ENCODE measurements at regions not wholly inside any gene's neighbourhood (a gene's known extent, or its start where the extent isn't known, plus 50 kb on each side); places are given as distances from the start of the nearest gene placed in this dataset.

DNA sequence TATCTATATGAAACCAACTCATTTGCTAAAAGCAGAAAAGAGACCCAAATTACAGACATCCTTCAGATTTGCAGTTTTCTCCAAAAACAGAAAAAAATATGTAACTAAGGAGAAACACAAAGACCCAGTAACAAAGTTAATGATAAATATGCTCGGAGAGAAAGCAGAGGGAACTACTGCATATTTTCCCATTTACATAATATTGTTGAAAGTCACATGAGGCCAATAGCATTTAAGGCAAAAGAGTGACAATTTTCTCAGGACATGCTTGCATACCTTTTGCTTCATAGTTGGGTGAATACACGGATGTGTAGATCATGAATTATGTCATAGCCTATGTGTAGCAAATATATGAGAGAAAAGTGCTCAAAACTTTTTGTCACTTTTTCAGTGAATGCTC, 310.3 kb downstream of the EFNB2 start:
- Histone ChIP-seq H3K9ac (ENCODE audit: low read length) (no peak overlapping the region), H3K27me3 (ENCODE audit: control insufficient read depth, insufficient read depth, low read length) (no peaks in the 10 kb centered on the region), H3K27ac (ENCODE audit: low read length) (no peak overlapping the region), H3K36me3 (ENCODE audit: control insufficient read depth, low read depth, low read length) (no peaks in the 10 kb centered on the region), H3K4me1 (ENCODE audit: control insufficient read depth, low read depth, low read length) (no peaks in the 10 kb centered on the region), H3K4me3 (ENCODE audit: low read length) (no peak overlapping the region), H3K9me3 (ENCODE audit: control insufficient read depth, low read depth, low read length) (no peaks in the 10 kb centered on the region)

DNA sequence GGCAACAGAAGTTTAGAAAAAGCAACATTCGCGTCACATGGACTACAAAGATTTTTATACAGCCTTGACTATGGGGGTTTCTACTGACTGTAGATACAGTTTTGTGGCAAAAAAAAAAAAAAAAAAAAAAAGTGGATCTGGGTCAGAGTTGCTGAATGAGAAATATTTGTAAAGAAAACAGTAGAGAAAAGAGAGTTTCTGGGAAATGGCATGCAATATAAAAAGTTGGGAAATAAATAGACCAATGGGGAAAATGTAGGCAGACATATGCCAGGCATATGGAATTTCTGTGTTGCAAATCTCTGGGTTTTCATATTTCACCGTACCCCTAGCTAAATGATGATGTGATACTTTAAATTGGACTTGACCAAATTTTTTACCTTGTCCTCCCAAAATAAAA, 315.3 kb downstream of the EFNB2 start:
- Histone ChIP-seq H3K27ac (ENCODE audit: low read length) (no peak overlapping the region), H3K9me3 (ENCODE audit: control insufficient read depth, low read depth, low read length) (no peaks in the 10 kb centered on the region), H3K9ac (ENCODE audit: low read length) (no peak overlapping the region), H3K36me3 (ENCODE audit: control insufficient read depth, low read depth, low read length) (no peaks in the 10 kb centered on the region), H3K4me1 (ENCODE audit: control insufficient read depth, low read depth, low read length) (no peaks in the 10 kb centered on the region), H3K27me3 (ENCODE audit: control insufficient read depth, insufficient read depth, low read length) (no peaks in the 10 kb centered on the region), H3K4me3 (ENCODE audit: low read length) (no peak overlapping the region)

DNA sequence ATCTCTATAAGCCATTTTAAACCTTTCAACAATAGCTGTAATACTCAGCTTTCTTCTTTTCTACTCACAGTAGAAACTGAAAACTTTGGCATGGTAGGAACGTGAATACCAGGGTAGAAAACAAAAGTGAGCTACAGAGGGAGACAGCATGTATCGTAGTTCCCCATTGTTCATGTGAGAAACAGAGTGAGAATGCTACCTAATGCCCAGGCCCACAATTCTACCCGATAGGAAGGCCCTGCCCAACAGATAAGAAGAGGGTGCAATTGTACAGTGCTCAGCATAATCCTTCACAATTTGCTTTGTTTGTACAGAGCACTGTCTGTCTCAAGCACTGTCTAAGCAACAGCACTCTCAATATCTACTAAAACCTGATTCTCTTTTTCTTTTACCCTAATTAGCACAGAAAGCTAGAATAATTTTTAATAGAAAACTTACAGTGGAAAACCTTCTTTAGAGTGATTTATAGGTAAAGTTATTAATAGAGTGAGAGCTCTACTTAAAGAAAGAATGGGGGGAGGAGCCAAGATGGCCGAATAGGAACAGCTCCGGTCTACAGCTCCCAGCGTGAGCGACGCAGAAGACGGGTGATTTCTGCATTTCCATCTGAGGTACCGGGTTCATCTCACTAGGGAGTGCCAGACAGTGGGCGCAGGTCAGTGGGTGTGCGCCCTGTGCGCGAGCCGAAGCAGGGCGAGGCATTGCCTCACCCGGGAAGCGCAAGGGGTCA, 322.3 kb downstream of the EFNB2 start:
- Histone ChIP-seq H3K9me3 (ENCODE audit: control insufficient read depth, low read depth, low read length) (no peaks in the 10 kb centered on the region), H3K4me3 (ENCODE audit: low read length) (peak overlapping the region; percentile 44), H3K9ac (ENCODE audit: low read length) (peak overlapping the region; percentile 41), H3K36me3 (ENCODE audit: control insufficient read depth, low read depth, low read length) (no peaks in the 10 kb centered on the region), H3K4me1 (ENCODE audit: control insufficient read depth, low read depth, low read length) (peaks cover 14% of the 10 kb centered on the region), H3K27me3 (ENCODE audit: control insufficient read depth, insufficient read depth, low read length) (no peaks in the 10 kb centered on the region), H3K27ac (ENCODE audit: low read length) (no peak overlapping the region)

DNA sequence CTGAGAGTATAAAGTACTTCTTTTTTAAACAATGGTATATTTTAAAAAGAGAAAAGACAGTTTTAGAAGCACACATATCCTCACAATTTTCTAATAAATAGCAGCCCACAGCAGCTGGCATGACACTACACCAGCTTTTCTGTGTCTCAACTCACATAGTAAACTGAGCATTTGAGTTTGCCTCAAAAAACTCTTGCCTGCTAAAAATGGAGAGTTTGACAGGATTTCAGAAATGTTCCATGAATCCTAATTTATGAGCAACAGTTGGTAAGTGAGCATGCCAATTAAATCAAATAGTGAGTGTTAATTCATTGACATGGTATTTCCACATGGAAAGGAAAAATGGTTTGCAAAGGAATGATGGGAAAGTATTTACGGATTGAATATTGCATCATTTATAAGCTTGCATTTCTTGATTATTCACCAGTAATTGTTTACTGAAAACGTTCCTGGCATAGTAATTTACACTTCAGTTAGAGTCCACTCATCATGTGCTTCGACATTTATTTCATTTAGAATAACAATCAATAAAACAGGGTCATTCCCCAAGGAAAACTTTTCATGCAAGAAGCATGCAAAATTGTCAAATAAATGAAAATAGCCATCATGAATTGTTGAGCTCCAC, 323.0 kb downstream of the EFNB2 start:
- peaks cover 14% of the 10 kb centered on the region for H3K4me1 ChIP-seq (ENCODE audit: control insufficient read depth, low read depth, low read length)
- H3K9me3 ChIP-seq (ENCODE audit: control insufficient read depth, low read depth, low read length), result no peaks in the 10 kb centered on the region
- no peak overlapping the region for H3K27ac ChIP-seq (ENCODE audit: low read length)
- peak overlapping the region; percentile 44 for H3K4me3 ChIP-seq (ENCODE audit: low read length)
- no peaks in the 10 kb centered on the region for H3K36me3 ChIP-seq (ENCODE audit: control insufficient read depth, low read depth, low read length)
- peak overlapping the region; percentile 41 for H3K9ac ChIP-seq (ENCODE audit: low read length)
- H3K27me3 ChIP-seq (ENCODE audit: control insufficient read depth, insufficient read depth, low read length), result no peaks in the 10 kb centered on the region

DNA sequence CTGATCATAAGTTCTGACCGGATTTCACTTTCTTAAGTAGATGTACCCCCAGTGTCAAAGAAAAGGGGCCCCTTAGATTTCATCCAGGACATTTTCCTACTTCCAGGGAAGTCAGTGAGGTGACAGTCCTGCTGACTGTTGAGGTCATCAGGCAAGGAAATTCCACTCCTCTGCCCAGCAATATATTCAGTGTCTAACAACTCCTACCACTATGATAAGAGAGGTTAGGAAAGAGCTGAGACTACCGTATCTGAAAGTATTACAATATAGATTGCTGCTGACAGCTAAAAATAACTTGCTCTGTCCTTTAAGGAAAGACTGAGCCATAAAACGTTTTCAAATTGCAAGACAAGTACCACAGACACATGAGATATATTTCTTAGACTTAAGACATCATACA, 325.1 kb downstream of the EFNB2 start:
- no peak overlapping the region for H3K27ac ChIP-seq (ENCODE audit: low read length)
- no peaks in the 10 kb centered on the region for H3K9me3 ChIP-seq (ENCODE audit: control insufficient read depth, low read depth, low read length)
- no peak overlapping the region for H3K9ac ChIP-seq (ENCODE audit: low read length)
- H3K27me3 ChIP-seq (ENCODE audit: control insufficient read depth, insufficient read depth, low read length), result no peaks in the 10 kb centered on the region
- no peak overlapping the region for H3K4me3 ChIP-seq (ENCODE audit: low read length)
- H3K36me3 ChIP-seq (ENCODE audit: control insufficient read depth, low read depth, low read length), result no peaks in the 10 kb centered on the region
- H3K4me1 ChIP-seq (ENCODE audit: control insufficient read depth, low read depth, low read length), result peaks cover 21% of the 10 kb centered on the region

DNA sequence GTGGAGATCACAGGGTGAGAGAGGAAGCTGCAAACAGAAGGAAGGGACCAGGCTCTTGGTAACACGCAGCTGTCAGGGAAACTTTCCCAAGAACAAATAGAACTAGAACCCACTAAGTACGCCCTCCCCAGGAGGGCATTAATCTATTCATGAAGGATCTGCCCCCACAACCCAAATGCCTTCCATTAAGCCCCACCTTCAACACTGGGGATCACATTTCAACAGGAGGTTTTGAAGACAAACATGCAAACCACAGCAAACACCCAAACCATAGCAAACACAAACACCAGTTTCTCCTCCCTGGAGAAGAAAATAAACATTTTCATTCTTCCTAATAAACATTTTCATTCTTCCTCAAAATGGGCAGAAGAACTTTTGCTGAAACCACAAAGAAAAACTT, 329.6 kb downstream of the EFNB2 start:
- H3K27me3 ChIP-seq (ENCODE audit: control insufficient read depth, insufficient read depth, low read length), result no peaks in the 10 kb centered on the region

DNA sequence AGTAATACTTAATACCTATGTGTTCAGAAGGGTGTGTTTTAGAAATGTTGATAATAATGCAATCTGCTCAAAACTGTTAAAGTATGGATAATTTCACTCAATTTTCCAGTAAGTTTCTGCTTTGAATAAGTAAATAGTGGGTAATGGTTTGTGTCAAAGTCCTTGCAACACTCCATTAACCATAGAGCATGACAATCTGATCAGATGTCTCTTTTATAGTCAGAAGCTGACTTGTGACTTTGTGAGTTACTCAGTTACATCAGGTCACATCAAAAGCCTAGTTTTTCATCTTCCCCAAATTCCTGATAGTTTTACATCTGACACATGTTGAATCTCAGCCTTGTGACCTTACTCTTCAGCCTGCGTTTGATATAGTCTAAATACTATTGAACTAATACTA, 338.0 kb downstream of the EFNB2 start:
- Histone ChIP-seq H3K9me3 (ENCODE audit: control insufficient read depth, low read depth, low read length) (no peaks in the 10 kb centered on the region), H3K27me3 (ENCODE audit: control insufficient read depth, insufficient read depth, low read length) (no peaks in the 10 kb centered on the region), H3K4me3 (ENCODE audit: low read length) (no peak overlapping the region), H3K4me1 (ENCODE audit: control insufficient read depth, low read depth, low read length) (peaks cover 8% of the 10 kb centered on the region), H3K27ac (ENCODE audit: low read length) (no peak overlapping the region), H3K9ac (ENCODE audit: low read length) (no peak overlapping the region), H3K36me3 (ENCODE audit: control insufficient read depth, low read depth, low read length) (no peaks in the 10 kb centered on the region)

More for the DNA sequence above, 329.6 kb downstream of the EFNB2 start:
- H3K9me3 ChIP-seq (ENCODE audit: control insufficient read depth, low read depth, low read length), result no peaks in the 10 kb centered on the region
- peaks cover 15% of the 10 kb centered on the region for H3K4me1 ChIP-seq (ENCODE audit: control insufficient read depth, low read depth, low read length)
- no peaks in the 10 kb centered on the region for H3K36me3 ChIP-seq (ENCODE audit: control insufficient read depth, low read depth, low read length)
- H3K4me3 ChIP-seq (ENCODE audit: low read length), result no peak overlapping the region
- H3K27ac ChIP-seq (ENCODE audit: low read length), result no peak overlapping the region
- H3K9ac ChIP-seq (ENCODE audit: low read length), result no peak overlapping the region

DNA sequence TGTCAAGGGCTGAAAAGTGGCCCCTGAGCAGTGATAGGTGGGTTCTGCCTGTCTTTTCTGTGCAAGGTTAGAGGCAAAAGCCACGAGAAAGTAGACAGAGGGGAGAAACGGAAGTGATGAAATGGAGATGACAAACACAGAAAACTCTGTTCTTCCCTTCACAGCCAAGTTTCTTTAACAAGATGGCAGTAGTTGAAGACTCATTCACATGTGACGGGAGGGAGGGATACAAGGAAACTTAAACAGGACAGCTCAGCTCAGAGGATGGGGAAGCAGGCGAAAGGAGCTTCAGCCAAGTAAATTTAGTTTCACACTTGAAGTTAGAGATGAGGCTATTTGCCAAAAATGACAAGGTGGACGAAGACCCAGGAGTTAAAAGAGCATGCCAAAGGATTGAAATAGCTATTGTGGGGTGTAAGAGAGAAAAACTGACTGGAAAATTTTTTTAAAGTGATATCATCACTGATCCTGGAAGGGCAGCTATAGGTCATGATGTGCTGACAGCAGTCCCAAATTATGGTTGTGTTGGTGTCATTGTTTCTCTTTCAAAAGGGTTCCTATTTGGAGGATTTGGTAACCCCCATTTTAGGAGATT, 347.9 kb downstream of the EFNB2 start:
- no peaks in the 10 kb centered on the region for H3K9me3 ChIP-seq (ENCODE audit: control insufficient read depth, low read depth, low read length)
- H3K36me3 ChIP-seq (ENCODE audit: control insufficient read depth, low read depth, low read length), result no peaks in the 10 kb centered on the region
- H3K27ac ChIP-seq (ENCODE audit: low read length), result no peak overlapping the region
- no peak overlapping the region for H3K4me3 ChIP-seq (ENCODE audit: low read length)
- no peaks in the 10 kb centered on the region for H3K27me3 ChIP-seq (ENCODE audit: control insufficient read depth, insufficient read depth, low read length)
- no peaks in the 10 kb centered on the region for H3K4me1 ChIP-seq (ENCODE audit: control insufficient read depth, low read depth, low read length)
- no peak overlapping the region for H3K9ac ChIP-seq (ENCODE audit: low read length)

DNA sequence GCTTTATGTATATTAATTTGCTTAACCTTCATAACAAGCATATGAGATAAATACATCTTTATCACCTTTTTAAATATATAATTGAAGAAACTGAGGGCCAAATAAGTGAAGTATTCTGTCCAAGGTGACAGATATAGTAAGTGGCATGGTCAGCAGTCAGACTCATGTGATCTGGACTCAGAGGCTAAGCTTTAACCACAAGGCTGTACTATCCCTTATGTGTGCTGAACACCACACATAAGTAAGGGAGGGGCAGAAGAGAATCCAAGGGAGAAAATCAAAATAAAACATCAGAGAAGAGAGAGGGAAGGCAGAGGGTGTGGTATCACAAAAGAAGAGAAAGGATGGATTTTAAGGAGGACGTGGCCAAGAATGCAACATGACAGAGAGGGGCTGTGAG, 348.4 kb downstream of the EFNB2 start:
- Histone ChIP-seq H3K9me3 (ENCODE audit: control insufficient read depth, low read depth, low read length) (no peaks in the 10 kb centered on the region), H3K9ac (ENCODE audit: low read length) (no peak overlapping the region), H3K36me3 (ENCODE audit: control insufficient read depth, low read depth, low read length) (no peaks in the 10 kb centered on the region), H3K4me1 (ENCODE audit: control insufficient read depth, low read depth, low read length) (no peaks in the 10 kb centered on the region), H3K27me3 (ENCODE audit: control insufficient read depth, insufficient read depth, low read length) (no peaks in the 10 kb centered on the region), H3K4me3 (ENCODE audit: low read length) (no peak overlapping the region), H3K27ac (ENCODE audit: low read length) (no peak overlapping the region)

DNA sequence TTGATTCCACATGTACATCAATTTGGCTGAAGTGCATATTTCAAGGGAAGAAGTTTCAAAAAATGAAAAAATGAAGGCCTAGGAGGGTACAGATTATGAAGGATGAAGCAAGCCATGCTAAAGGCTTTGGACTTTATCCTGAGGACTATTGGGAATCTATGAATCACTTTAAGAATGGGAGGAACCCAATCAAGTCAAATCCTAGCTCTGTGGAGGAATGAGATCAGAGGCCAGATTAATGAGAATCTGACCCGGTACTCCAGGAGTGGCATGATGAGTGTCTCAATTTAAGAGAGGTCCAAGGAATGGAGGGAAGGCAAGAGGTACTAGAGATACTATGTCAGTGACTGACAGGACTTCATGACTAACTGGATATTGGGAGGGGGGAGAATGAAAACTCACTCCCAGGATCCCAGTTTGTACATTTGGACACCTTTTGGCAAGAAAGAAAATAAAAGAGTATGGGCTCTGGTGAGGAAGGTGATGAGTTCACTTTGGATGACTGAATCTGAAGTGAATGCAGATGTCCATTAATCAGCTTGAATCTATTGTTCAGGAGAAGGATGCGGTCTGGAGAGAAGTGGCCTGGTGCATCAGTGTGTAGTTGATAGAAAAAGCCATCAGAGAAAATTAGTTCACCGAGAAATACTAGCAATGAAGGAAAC, 349.0 kb downstream of the EFNB2 start:
- Histone ChIP-seq H3K9ac (ENCODE audit: low read length) (no peak overlapping the region), H3K9me3 (ENCODE audit: control insufficient read depth, low read depth, low read length) (no peaks in the 10 kb centered on the region), H3K27me3 (ENCODE audit: control insufficient read depth, insufficient read depth, low read length) (no peaks in the 10 kb centered on the region), H3K4me3 (ENCODE audit: low read length) (no peak overlapping the region), H3K27ac (ENCODE audit: low read length) (no peak overlapping the region), H3K36me3 (ENCODE audit: control insufficient read depth, low read depth, low read length) (no peaks in the 10 kb centered on the region), H3K4me1 (ENCODE audit: control insufficient read depth, low read depth, low read length) (no peaks in the 10 kb centered on the region)

DNA sequence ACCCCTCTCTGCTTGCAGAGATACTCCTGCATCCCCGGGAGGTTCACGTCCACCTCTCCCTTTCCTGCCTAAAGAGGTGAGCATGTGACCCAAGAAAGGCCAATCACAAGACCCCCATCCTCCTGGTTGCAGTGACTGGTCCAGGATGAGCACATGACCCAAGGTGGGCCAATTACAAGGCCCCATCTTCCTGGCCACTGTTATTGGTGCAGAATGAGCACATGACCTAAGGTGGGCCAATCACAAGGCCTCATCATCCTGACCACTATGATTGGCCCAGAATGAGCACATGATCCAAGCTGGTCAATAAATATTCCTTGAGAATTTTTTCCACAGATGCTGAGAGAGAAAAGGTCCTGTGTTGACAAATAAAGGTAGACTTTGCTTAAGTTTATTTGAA, 350.7 kb downstream of the EFNB2 start:
- Histone ChIP-seq H3K4me1 (ENCODE audit: control insufficient read depth, low read depth, low read length) (no peaks in the 10 kb centered on the region), H3K9ac (ENCODE audit: low read length) (no peak overlapping the region), H3K4me3 (ENCODE audit: low read length) (no peak overlapping the region), H3K27me3 (ENCODE audit: control insufficient read depth, insufficient read depth, low read length) (no peaks in the 10 kb centered on the region), H3K9me3 (ENCODE audit: control insufficient read depth, low read depth, low read length) (no peaks in the 10 kb centered on the region), H3K36me3 (ENCODE audit: control insufficient read depth, low read depth, low read length) (no peaks in the 10 kb centered on the region), H3K27ac (ENCODE audit: low read length) (no peak overlapping the region)
